BJ (cell line): ENCODE measurements at regions not wholly inside any gene's neighbourhood (a gene's known extent, or its start where the extent isn't known, plus 50 kb on each side); places are given as distances from the start of the nearest gene placed in this dataset.

Source experiments
- CTCF ChIA-PET: fragments of 350-600 bp; formaldehyde crosslinking; extraction: SDS; loops from one replicate; lab custom pipeline; 2021; ENCODE audit warnings: antibody characterized with exemption, inconsistent platforms; lab: Yijun Ruan, JAX
- POLR2A ChIA-PET: fragments of 300-600 bp; sonication (Branson Sonifier 250); formaldehyde crosslinking; extraction: SDS; loops from one replicate; lab custom pipeline; 2021; ENCODE audit warnings: antibody characterized with exemption; lab: Charles Lee
- DNase-seq: peaks from one replicate; pipeline ENCODE4 v3.0.0-alpha.2; 2011; ENCODE audit warnings: low read depth
- H3K27me3 ChIP-seq: 2 replicates; pipeline ENCODE4 v1.6.0; 2011; ENCODE audit warnings: low read length; ENCODE audit not compliant: control insufficient read depth, insufficient read depth
- H3K36me3 ChIP-seq: 2 replicates; pipeline ENCODE4 v1.5.1; 2011; ENCODE audit warnings: low read length; ENCODE audit not compliant: control insufficient read depth, insufficient read depth
- H3K4me3 ChIP-seq: 2 replicates; pipeline ENCODE4 v1.5.1; 2011; ENCODE audit warnings: low read depth, mild to moderate bottlenecking, control low read depth, low read length
- CTCF ChIP-seq: IDR thresholded peaks from 2 replicates; pipeline ENCODE4 v1.5.1; 2011; ENCODE audit warnings: low read depth, mild to moderate bottlenecking, control low read depth, inconsistent platforms, low read length, moderate library complexity; ENCODE audit not compliant: insufficient read depth

DNA sequence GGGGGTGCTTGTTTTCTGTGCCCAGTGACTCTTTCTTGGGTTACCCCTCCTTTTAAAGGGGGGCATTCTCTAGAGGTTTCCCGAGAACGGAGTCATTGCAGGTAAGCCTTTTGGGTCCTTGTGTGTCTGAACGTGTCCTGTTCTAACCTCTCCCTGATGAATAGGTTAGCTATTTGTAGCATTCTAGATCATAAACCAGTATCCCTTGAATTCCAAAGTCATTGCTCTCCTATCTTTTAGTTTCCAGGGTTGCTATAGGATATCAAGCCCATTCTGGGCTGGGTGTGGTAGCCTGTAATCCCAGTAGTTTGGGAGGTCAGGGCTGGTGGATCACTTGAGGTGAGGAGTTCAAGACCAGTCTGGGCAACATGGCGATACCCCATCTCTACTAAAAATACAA, 65.9 kb upstream of the YWHAQ start:
- POLR2A ChIA-PET: no interaction called here

GRCh38 chr2:9697909-9698308, 67.1 kb upstream of the YWHAQ start:
- TF ChIP-seq CTCF: no peak
- ChIA-PET CTCF (no interaction called here), POLR2A (no interaction called here)
- H3K4me3 ChIP-seq: no peak overlapping the region
- no peaks in the 10 kb centered on the region for H3K36me3 ChIP-seq
- DNase-seq: no peak
- no peaks in the 10 kb centered on the region; the same call in 1 of the 2 replicates for H3K27me3 ChIP-seq

More for the DNA sequence above, 65.9 kb upstream of the YWHAQ start:
- Histone ChIP-seq H3K27me3 (no peaks in the 10 kb centered on the region; the same call in 1 of the 2 replicates), H3K4me3 (no peak overlapping the region), H3K36me3 (no peaks in the 10 kb centered on the region)
- CTCF ChIA-PET: no interaction called here
- no peak for DNase-seq
- TF ChIP-seq CTCF: no peak

- ChIA-PET POLR2A (no interaction called here), CTCF (no interaction called here)
- TF ChIP-seq CTCF: no peak; the same call in 1 of the 2 replicates
- H3K27me3 ChIP-seq: no peaks in the 10 kb centered on the region; the same call in 1 of the 2 replicates
- no peaks in the 10 kb centered on the region for H3K36me3 ChIP-seq
- H3K4me3 ChIP-seq: no peak overlapping the region
- peak; percentile 37 for DNase-seq
Observed at GRCh38 chr2:9699139-9700108, 68.6 kb upstream of the YWHAQ start.

- Histone ChIP-seq H3K4me3 (no peak overlapping the region), H3K36me3 (no peaks in the 10 kb centered on the region), H3K27me3 (no peaks in the 10 kb centered on the region; the same call in 1 of the 2 replicates)
- DNase-seq: no peak
- ChIA-PET POLR2A (no interaction called here), CTCF (no interaction called here)
- no peak for TF ChIP-seq CTCF
Observed at GRCh38 chr2:9700109-9700495, 69.3 kb upstream of the YWHAQ start.

DNA sequence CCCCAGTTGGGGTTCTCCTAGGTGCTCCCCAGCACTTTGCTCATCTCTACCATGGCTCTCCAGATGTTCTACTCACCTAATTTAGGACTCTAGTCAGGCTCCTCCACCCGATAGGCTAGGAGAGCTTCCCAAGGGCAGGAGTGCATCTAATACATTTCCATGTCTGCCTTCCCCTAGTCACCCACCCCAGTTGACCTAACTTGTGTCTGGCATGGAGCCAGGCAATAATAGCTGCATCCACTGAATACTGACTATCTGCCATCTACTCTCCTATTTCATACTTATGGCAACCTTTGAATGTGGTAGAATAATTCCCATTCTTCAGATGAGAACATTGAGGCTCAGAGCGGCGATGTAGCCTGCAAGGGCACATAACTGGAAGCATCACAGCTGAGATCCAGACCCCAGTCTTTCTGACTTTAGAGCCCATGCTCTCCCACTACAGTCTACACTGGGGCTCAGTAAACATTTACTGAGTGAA, 71.8 kb upstream of the YWHAQ start:
- Histone ChIP-seq H3K4me3 (no peak overlapping the region), H3K36me3 (no peaks in the 10 kb centered on the region), H3K27me3 (no peaks in the 10 kb centered on the region; the same call in 1 of the 2 replicates)
- TF ChIP-seq CTCF: no peak
- ChIA-PET CTCF (interaction anchor here (1.6 kb wide), 1 partner anchor 68 kb away, joined by 4 read pairs; no protein-coding TSS in a partner anchor), POLR2A (interaction anchor here (0.6 kb wide), 2 partner anchors 50 to 128 kb away, joined by 3 read pairs; no protein-coding TSS in a partner anchor)
- DNase-seq: no peak
